ENCODE measurements at regions not wholly inside any gene's neighbourhood (a gene's known extent, or its start where the extent isn't known, plus 50 kb on each side); places are given as distances from the start of the nearest gene placed in this dataset.

GRCh38 chr11:4194889-4195288 is 100.3 kb downstream of the RRM1 start (continued):
- peak; percentile 31; the same call in 1 of the 2 replicates for TF ChIP-seq CTBP1 (IDR thresholded peaks at IDR 0.05; ENCODE audit: borderline replicate concordance)
- 0 out of 4 replicates have a peak, but pooled peaks of 1 of the 2 experiments have one; percentile 24 for TF ChIP-seq FOXA3 (CRISPR knock-in tag; conservative IDR thresholded peaks at IDR 0.05 in 1 of 2, IDR thresholded peaks at IDR 0.05 in 1 of 2)
- TF ChIP-seq CHCHD3 (CRISPR knock-in tag; IDR thresholded peaks at IDR 0.05), result no peak
- TF ChIP-seq CREM (IDR thresholded peaks at IDR 0.05; ENCODE audit: low read depth), result 0 out of 2 replicates have a peak, but pooled peaks have one; percentile 22
- 0 out of 4 replicates have a peak, but pooled peaks of 1 of the 2 experiments have one; percentile 32 for TF ChIP-seq NONO (IDR thresholded peaks at IDR 0.05; ENCODE audit: low read depth in 2 of 2, low read length in 1 of 2)
- no peak for TF ChIP-seq KDM4B (IDR thresholded peaks at IDR 0.05; ENCODE audit: borderline replicate concordance in 2 of 2, low read depth in 1 of 2)
- TF ChIP-seq TAF9B (IDR thresholded peaks at IDR 0.05; ENCODE audit: partially characterized antibody), result no peak
- TF ChIP-seq CBX3 (IDR thresholded peaks at IDR 0.05; ENCODE audit: borderline replicate concordance in 1 of 2, low read length in 2 of 2), result no peak
- TF ChIP-seq MTA2 (IDR thresholded peaks at IDR 0.05; ENCODE audit: low read depth), result peak; percentile 85
- TF ChIP-seq SOX6 (IDR thresholded peaks at IDR 0.05), result peak; percentile 98
- peak; percentile 33 for TF ChIP-seq MEIS2 (IDR thresholded peaks at IDR 0.05; ENCODE audit: partially characterized antibody)
- TF ChIP-seq SP2 (IDR thresholded peaks at IDR 0.05; ENCODE audit: extremely low read depth, low read depth, low read length, poor library complexity, severe bottlenecking), result no peak
- peak; percentile 48; the same call in 1 of the 2 replicates for TF ChIP-seq LEF1 (IDR thresholded peaks at IDR 0.05)
- peak; percentile 47; the same call in 1 of the 2 replicates for TF ChIP-seq FOSL1 (tag; conservative IDR thresholded peaks at IDR 0.05)
- 0 out of 4 replicates have a peak, but pooled peaks of 1 of the 2 experiments have one; percentile 7 for TF ChIP-seq KDM1A (IDR thresholded peaks at IDR 0.05)
- TF ChIP-seq CCNT2 (IDR thresholded peaks at IDR 0.05; ENCODE audit: borderline replicate concordance, extremely low read depth, insufficient read length, low read depth, low read length), result peak; percentile 93
- peak; percentile 39; the same call in 1 of the 2 replicates for TF ChIP-seq MEF2D (tag; conservative IDR thresholded peaks at IDR 0.05; ENCODE audit: low read depth)
- peak; percentile 91 for TF ChIP-seq DPF2 (IDR thresholded peaks at IDR 0.05)
- peak; percentile 62; the same call in 1 of the 2 replicates for TF ChIP-seq ZBTB9 (CRISPR knock-in tag; IDR thresholded peaks at IDR 0.05)
- peak; percentile 50 for TF ChIP-seq HMGN3 (IDR thresholded peaks at IDR 0.05; ENCODE audit: borderline replicate concordance, extremely low read depth, insufficient read length, low read depth, low read length)
- TF ChIP-seq TEAD4 (IDR thresholded peaks at IDR 0.05; ENCODE audit: low read length), result peak; percentile 97
- no peak for TF ChIP-seq TEAD4 (CRISPR knock-in tag; IDR thresholded peaks at IDR 0.05; ENCODE audit: borderline replicate concordance)
- TF ChIP-seq CBFA2T3 (IDR thresholded peaks at IDR 0.05), result peak; percentile 94
- peak in 1 of 3 experiments; percentile 38; a peak in 1 of 6 replicates for TF ChIP-seq ZBTB11 (CRISPR knock-in tag; IDR thresholded peaks at IDR 0.05)
- no peak for TF ChIP-seq CHD1 (IDR thresholded peaks at IDR 0.05; ENCODE audit: low read length)
- peak; percentile 64 for TF ChIP-seq SMARCC2 (IDR thresholded peaks at IDR 0.05; ENCODE audit: low read depth)

All from K562 (cell line).